ENCODE measurements at regions not wholly inside any gene's neighbourhood (a gene's known extent, or its start where the extent isn't known, plus 50 kb on each side); places are given as distances from the start of the nearest gene placed in this dataset.

DNA sequence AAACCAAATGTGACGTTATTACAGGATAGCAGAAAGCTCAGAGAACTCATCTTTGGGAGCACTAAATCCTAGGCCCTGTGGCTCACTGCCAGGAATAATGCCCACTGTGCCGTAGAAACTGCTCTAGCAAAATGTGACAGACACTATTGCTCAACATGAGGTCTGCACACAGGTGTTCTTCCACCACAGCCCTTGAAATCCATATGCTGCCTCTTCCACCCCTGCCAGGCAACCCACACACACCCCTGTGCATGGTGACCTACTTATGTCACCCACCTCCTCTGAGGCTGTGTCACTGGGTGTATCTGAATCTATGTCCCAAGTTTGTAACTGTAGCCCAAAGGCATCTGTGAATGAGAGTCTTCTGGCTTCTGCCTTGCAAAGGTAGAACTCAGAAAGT lies 66.1 kb upstream of the MBOAT2 start:
- DNase-seq (ENCODE audit: extremely low read depth, low read depth), result no peak
- TF ChIP-seq, protein P1, sequence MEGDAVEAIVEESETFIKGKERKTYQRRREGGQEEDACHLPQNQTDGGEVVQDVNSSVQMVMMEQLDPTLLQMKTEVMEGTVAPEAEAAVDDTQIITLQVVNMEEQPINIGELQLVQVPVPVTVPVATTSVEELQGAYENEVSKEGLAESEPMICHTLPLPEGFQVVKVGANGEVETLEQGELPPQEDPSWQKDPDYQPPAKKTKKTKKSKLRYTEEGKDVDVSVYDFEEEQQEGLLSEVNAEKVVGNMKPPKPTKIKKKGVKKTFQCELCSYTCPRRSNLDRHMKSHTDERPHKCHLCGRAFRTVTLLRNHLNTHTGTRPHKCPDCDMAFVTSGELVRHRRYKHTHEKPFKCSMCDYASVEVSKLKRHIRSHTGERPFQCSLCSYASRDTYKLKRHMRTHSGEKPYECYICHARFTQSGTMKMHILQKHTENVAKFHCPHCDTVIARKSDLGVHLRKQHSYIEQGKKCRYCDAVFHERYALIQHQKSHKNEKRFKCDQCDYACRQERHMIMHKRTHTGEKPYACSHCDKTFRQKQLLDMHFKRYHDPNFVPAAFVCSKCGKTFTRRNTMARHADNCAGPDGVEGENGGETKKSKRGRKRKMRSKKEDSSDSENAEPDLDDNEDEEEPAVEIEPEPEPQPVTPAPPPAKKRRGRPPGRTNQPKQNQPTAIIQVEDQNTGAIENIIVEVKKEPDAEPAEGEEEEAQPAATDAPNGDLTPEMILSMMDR (IDR thresholded peaks at IDR 0.05; ENCODE audit: low read depth, low read length), result no peak

DNA sequence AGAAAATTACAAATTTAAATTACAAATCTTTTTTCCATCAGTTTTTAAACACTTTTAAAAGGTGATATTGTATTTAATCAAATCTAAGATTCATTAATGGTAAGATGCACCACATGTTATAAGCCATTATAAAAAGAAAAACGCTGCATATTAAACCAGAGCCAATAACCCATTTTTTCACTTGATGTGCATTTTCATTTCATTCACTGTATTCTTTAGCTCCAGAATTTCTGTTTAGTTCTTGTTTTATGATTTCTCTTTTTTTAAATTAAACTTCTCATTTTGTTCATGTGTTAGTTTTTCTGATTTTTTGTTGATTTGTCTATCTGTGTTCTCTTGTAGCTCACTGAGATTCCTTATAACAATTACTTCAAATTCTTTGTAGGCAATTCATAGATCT lies 62.4 kb upstream of the MBOAT2 start:
- no peak for DNase-seq (ENCODE audit: extremely low read depth, low read depth)
- TF ChIP-seq, protein P1 (IDR thresholded peaks at IDR 0.05; ENCODE audit: low read depth, low read length), result no peak

DNA sequence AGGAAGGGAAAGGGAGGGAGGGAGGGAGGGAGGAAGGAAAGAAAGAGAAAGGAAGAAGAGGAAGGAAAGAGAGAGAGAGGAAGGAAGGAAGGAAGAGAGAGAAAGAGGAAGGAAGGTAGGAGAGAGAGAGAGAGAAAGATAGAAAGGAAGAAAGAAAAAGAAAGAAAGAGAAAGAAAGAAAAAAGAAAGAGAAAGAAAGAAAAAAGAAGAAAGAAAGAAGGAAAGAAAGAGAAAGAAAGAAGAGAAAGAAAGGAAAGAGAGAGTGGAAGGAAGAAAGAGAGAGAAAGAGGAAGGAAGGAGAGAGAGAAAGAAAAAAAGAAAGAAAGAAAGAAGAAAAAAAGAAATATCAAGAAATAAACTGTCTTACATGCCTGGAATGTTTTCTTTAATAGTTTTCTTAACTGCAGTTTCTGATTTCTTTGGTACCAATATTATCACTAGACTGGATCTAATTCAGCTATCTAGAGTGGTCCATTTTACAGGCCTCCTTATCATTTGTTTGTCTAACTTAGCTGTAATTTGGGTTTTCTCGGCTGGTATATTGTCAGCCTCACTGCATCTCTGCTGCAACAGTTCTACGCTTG lies 59.6 kb upstream of the MBOAT2 start:
- DNase-seq (ENCODE audit: extremely low read depth, low read depth), result no peak
- TF ChIP-seq, protein P1 (IDR thresholded peaks at IDR 0.05; ENCODE audit: low read depth, low read length), result no peak

DNA sequence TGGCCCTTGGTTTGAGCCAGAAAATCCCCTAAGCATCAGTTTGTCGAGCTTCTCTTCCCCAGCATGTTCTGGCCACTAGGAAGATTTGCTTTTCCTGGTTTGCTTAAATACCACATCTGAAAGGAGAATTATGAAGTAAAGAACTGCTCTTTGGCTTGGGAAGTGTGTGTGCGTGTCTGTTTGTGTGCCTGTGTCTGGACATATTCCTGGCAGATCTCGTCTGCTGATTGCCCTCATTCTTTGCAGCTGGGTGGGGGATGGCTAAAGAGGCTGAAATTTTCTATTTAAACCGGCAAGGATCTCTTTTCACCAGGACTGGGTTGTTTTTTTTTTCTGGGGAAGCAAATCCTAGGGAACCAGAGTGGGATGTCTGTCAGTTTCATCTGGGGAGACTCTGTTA lies 57.3 kb upstream of the MBOAT2 start:
- TF ChIP-seq, protein P1 (IDR thresholded peaks at IDR 0.05; ENCODE audit: low read depth, low read length), result no peak
- no peak for DNase-seq (ENCODE audit: extremely low read depth, low read depth)

DNA sequence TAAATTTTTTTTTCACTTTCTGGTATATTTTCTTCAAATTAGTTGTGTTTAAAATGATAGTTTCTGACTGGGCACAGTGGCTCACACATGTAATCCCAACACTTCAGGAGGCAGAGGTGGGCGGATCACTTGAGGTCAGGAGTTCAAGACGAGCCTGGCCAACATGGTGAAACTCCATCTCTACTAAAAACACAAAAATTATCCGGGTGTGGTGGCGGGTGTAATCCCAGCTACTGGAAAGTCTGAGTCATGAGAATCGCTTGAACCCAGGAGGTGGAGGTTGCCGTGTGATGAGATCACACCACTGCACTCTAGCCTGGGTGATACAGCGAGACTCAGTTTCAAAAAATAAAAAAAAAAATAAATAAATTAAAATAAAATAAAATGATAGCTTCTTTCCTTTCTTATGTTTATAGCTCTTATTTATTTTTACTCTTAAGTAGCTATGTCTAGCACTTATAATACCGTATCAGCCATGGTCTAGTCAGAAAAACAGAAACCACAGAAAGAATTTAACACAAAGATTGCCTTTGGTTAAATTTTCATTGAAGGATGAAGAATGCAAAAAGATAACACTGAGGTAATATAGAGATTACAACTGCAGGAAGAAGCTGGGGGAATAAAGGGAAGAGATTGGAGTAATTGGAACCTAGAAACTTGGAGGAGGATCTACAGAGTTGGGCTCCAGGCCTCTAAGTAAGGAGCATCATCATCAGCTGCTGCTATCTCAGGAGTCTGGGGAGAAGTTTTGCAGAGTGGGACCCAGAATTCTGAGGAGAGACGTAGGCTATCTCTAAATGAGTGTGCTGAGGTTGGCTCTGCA lies 54.7 kb upstream of the MBOAT2 start:
- TF ChIP-seq, protein P1 (IDR thresholded peaks at IDR 0.05; ENCODE audit: low read depth, low read length), result no peak
- peak; percentile 62 for DNase-seq (ENCODE audit: extremely low read depth, low read depth)

DNA sequence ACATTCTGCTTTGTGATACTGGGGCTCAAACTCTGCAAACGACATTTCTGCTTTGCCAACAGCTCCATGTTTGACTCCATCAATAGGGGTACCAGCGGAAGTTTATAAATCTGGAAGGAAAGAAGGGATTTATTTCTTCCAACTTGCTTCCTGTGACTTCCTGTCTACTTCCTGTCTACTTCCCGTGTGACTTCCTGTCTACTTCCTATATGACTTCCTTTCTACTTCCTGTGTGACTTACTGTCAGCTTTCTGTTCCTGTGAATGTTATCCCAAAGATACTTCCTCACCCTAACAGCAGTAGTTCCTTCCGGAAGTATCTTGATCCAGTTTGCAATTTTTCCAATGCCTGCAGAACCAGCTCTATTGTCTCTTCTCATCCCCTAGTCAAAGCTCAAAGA lies 52.0 kb upstream of the MBOAT2 start:
- TF ChIP-seq, protein P1 (IDR thresholded peaks at IDR 0.05; ENCODE audit: low read depth, low read length), result no peak
- no peak for DNase-seq (ENCODE audit: extremely low read depth, low read depth)

DNA sequence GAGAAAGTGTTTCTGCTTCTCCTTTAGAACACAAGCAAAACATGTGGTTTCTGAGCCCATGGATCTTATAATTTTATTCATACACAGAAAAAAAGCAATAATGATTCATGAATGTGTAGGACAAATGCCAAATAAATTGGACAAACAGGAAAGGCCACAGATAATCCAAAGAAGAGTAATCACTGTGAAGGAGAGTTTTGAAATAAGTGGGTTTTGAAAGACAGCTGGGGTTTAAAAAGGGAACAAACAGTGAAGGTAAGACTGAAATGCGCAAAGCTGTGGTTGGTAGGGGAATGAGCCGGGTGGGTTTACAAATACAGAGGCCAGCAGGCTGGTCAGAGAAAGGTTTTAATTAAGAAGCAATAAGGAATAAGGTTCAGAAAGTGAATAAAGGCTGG lies 50.0 kb upstream of the MBOAT2 start:
- no peak for DNase-seq (ENCODE audit: extremely low read depth, low read depth)
- TF ChIP-seq, protein P1 (IDR thresholded peaks at IDR 0.05; ENCODE audit: low read depth, low read length), result no peak
